Renal cortex interstitium (tissue), 11 donors: ENCODE measurements at regions not wholly inside any gene's neighbourhood (a gene's known extent, or its start where the extent isn't known, plus 50 kb on each side); places are given as distances from the start of the nearest gene placed in this dataset.
"Not testable (repeated sequence)": the region's sequence is repeated elsewhere in the genome, so short reads cannot be mapped to it uniquely, and the experiment has no call there.

Experiments
- DNase-seq, 11 donors: peaks; one replicate each; pipeline ENCODE4 v3.0.0-alpha.2; 2013; ENCODE audit warnings: low read depth in 9 of 11, low spot score in 4 of 11; ENCODE audit errors: extremely low read depth in 1 of 11

GRCh38 chr9:108412755-108413154 is 443.0 kb downstream of the ACTL7B start:
- DNase-seq, result no peak

GRCh38 chr9:108411632-108412031 is 444.2 kb downstream of the ACTL7B start:
- DNase-seq, result no peak

DNA sequence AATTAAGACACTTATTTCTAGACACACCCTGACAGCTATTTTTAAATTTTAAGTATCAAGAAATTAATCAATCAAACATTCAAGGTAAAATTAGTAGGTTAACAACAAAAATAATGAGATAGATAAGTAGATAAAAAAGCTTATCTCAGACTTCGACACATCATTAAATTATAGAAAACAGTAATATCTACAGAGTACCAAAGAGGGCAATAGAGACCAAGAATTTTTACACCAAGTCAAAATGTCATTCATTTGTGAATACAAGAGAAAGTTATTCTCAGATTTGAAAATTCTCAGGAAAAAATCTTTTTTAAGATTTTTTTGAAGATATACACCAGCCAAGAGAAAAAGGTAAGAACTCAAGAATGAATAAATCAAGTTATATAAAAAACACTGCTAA is 445.6 kb downstream of the ACTL7B start:
- DNase-seq, result no peak

- DNase-seq, result no peak
Observed at GRCh38 chr9:108400297-108400696, 455.5 kb downstream of the ACTL7B start.

GRCh38 chr9:108399851-108400250 is 455.9 kb downstream of the ACTL7B start:
- no peak for DNase-seq

GRCh38 chr9:108397286-108397685 is 458.5 kb downstream of the ACTL7B start:
- no peak for DNase-seq

DNA sequence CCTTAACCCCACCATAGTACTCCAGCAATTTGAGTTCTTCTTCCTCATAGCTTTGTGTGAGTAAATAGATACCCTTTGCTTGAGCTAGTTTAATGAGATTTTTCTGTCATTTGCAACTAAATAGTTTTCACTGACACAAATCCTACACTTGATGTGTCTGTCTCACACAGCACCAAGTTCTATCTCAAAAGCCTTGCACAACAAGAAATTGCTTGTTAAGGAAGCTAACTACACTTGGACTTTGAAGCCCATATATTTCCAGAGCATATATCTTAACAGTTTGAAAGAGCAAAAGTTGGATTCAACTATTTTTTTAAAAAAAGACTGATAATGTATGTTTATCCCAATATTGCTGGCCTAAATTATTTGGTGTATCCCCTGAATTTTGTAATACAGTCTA is 459.2 kb downstream of the ACTL7B start:
- no peak for DNase-seq

DNA sequence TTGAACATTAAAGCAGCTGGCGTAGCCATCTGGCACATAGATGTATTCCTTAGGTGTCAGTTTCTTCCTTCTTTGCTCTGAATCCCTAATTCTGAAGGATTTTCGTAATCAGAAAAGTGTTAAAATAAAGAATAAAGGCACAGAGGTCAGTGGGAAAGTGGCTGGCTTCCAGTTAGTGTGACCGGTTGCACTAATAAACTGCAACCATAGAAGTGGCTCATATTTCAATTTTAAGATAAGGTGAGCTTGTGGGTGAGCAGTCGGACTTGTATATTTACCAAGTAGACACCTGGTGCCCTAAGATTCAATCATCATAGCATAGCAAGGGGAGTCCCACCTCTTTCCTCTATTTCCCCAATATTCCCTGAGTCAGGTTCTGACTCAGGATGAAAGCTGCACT is 459.6 kb downstream of the ACTL7B start:
- no peak for DNase-seq

DNA sequence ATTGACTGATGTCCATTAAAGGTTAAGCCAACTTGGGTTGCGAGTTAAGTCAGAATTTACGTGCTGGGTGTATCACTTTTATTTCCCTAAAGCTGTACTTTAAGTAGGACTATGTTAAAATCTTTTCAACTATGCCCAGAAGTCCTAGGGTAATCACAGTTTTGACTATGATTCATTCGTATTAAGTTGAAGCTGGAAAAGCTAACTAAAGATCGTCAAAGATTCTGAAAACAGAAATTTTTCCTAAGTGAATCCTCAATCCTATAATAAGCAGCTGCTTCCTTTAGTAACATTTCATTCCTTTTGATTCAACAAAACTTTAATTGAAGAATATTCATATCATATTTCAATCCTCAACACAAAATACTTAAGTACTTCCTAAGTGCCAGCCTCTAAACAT is 460.4 kb downstream of the ACTL7B start:
- DNase-seq, result no peak

GRCh38 chr9:108394726-108395125 is 461.1 kb downstream of the ACTL7B start:
- no peak for DNase-seq

- DNase-seq, result not testable (repeated sequence)
Observed at GRCh38 chr9:108393481-108394001, 462.2 kb downstream of the ACTL7B start.

DNA sequence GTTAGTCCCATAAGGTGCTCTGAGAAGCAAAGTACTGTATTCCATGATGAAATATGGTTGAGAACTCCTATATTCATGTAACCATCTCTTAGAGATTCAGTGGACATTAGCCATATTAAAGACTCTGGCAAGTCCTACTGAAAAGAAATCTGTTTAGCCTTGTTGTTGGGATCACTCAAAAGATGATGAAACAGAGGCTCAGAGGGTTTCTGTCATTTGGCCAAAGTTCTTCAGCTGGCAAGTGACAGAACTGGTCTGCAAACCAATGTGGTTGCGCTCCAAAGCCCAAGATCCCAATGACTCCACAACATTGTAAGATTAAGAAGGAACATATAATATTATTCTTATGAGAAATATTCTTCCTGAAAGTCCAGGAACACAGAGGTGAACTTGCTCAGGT is 462.9 kb downstream of the ACTL7B start:
- no peak for DNase-seq

DNA sequence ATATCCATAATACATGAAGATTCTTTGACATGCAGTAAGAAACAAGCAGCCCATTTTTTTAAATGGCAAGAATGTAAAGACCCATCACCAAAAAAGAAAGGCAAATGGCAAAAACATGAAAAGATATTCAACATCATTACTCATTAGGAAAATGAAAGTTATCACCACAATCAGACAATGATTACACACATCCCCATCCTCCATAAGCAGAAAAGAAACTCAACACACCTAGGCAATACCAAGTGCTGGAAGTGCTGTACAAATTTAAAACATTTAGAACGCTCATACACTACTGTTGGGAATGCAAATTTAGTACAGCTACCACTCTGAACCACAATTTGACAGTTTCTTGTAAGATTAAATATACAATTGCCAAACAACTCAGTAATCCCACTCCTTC is 466.7 kb downstream of the ACTL7B start:
- no peak for DNase-seq

GRCh38 chr9:108386859-108387384 is 468.9 kb downstream of the ACTL7B start:
- no peak for DNase-seq

DNA sequence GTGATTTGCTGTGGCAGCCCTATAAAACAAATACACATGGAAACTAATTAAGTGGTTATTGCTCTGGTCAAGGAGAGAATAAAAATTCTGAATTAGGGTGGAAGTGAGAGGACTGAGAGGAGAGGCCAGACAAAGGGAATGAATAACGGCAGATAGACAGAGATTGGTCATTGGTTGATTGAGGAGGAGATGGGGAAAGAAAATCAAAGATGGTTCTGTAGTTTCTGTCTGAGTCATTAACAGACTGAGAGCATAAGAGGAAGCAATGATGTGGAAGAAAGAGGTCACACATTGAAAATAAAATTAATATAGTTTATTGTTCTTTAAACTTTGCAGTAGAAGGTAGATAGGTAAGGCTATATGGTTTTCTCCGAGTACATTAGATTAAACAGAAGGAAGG is 469.8 kb downstream of the ACTL7B start:
- DNase-seq, result no peak

DNA sequence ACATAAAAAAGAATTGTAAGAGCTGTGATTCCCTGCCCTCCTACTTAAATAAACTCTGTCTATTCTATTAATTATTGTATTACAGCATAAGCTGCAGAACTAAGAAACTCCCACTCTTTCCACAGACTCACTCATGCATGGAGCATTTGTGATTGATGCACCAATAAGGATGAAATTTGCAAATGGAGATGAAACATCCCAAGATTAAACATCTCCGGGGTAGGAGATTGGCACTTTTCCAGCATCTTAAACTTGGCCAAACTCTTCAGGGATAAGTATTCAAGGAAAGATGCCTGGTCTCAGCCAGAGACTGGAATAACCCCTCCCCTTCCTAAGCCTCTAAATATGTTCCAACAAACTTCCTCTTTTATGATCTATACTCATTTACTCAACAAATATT is 472.0 kb downstream of the ACTL7B start:
- DNase-seq, result no peak

DNA sequence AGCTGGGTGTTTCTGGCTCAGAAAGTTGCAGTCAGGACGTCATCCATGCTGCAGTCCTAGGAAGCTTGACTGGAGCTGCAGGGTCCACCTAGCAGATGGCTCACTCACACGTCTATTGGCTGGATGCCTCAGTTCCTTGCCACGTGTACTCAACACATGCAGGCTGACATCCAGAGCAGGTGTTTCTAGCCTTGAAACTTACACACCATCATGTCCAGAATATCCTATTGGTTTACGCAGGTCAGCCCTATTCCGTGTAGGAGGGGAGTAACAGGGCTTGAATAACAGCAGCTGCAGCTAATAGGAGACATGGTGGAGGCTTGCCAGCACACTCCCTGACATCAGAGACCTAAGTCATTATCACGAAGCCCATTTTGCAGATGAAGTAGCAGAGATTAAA is 473.5 kb downstream of the ACTL7B start:
- DNase-seq, result peak in 1 of 11 donors; percentile 2

GRCh38 chr9:108377881-108378280 is 477.9 kb downstream of the ACTL7B start:
- DNase-seq, result no peak

- DNase-seq, result no peak
Observed at GRCh38 chr9:108377382-108377781, 478.4 kb downstream of the ACTL7B start.

- no peak for DNase-seq
Observed at GRCh38 chr9:108376140-108376539, 479.6 kb downstream of the ACTL7B start.

- DNase-seq, result no peak
Observed at GRCh38 chr9:108374626-108375025, 481.2 kb downstream of the ACTL7B start.

DNA sequence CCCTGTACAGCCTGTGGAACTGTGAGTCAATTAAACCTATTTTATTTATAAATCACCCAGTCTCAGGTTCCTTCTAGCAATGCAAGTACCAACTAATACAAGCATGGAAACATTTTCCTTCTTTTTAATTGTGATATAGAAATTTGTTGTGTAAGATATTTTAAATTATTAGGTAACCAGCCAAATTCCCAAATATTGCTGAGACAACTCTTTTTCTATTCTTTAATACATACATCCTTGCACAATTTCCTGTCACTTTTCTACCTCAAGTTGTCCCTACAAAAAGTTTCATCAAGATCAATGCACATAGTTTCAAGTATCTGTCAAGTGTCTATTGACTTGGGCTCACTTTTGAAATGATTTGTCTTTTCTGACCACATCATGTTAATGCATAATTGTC is 488.6 kb downstream of the ACTL7B start:
- DNase-seq, result no peak
